GM18858 (cell line): ENCODE measurements at regions not wholly inside any gene's neighbourhood (a gene's known extent, or its start where the extent isn't known, plus 50 kb on each side); places are given as distances from the start of the nearest gene placed in this dataset.
"Not testable (repeated sequence)": the region's sequence is repeated elsewhere in the genome, so short reads cannot be mapped to it uniquely, and the experiment has no call there.

ENCODE experiments used
- ATAC-seq: cut with Tn5 transposase; IDR thresholded peaks from one replicate; pipeline ENCODE4 v1.9.1; 2021; ENCODE audit not compliant: unreplicated experiment

DNA sequence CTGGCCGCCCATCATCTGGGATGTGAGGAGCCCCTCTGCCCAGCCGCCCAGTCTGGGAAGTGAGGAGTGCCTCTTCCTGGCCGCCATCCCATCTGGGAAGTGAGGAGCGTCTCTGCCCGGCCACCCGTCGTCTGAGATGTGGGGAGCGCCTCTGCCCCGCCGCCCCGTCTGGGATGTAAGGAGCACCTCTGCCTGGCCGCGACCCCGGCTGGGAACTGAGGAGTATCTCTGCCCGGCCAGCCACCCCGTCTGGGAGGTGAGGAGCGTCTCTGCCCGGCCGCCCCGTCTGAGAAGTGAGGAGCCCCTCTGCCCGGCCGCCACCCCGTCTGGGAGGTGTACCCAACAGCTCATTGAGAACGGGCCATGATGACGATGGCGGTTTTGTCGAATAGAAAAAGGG lies 211.4 kb downstream of the ANAPC1 start:
- ATAC-seq, result not testable (repeated sequence)

DNA sequence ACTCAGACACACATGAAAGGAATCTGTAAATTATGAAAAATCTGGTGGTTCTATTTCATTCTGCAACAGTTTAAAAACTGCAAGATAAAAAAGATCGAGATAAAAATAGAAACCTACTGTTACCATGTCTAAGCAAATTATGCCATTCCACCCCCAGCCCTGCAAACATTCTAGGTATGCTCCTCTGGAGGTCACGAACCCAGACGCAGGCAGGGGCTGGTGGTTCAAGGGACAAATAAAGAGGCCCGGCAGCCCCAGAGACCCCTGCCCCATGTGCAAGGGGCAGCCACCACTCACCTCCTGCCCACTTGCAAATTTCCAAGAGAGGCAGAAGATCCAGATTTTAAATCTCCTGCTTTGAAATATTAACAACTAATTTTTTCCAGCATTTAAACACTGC lies 210.5 kb downstream of the ANAPC1 start:
- no peak for ATAC-seq

DNA sequence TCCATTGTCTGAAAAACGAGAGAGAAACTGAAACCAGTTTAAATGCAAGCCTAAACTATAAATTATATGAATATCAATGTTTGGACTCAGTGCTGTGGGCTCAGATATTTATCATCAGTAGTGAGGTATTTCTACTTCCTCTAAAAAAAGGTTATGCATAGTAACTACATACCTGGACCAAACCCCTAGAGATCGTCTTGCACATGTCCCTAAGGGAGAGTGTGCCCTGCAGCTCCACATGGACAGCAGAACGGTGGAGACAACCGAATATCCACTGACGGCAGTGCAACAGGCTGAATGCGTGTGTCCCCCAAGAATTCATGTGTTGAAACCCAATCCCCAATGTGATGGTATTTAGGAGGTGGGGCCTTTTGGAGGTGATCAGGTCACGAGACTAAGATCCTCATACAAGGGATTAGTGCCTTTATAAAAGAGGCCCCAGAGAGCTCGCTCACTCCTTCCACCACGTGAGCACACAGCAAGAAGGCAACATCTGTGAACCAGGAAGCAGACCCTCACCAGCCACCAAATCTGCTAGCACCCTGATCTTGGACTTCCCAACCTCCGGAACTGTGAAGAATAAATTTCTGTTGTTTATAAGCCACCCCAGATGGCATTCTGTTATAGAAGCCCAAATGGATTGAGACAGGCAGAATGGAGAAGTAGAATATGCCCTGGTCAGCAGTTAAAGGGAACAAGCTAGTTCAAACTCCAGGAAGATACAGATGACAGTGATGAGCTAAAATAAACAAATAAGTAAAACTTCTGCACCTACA lies 208.4 kb downstream of the ANAPC1 start:
- ATAC-seq, result no peak

DNA sequence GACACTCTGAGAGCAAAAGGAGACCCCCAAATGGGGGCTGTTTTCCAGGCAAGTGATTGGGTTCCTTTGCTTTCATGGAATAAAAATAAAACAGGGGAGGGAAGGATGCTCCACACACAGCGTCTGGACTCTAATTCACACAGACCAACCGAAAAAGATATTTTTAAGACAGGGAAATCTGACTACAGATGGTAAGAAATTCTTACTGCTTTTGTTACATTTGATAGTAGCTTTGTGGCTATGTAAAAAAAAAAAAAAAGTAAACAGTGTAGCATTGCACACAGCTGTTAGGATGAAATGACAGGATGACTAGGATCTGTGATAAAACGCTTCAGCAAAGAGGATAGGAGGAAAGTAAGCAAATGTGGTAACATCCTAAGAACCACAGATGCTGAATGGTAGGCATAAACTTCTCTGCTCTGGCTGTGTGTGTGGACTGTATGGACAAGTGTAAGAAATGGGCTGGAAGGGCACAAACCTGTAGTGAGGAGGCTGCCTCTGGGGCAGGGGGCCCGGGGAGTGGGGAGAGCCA lies 207.6 kb downstream of the ANAPC1 start:
- ATAC-seq, result no peak

DNA sequence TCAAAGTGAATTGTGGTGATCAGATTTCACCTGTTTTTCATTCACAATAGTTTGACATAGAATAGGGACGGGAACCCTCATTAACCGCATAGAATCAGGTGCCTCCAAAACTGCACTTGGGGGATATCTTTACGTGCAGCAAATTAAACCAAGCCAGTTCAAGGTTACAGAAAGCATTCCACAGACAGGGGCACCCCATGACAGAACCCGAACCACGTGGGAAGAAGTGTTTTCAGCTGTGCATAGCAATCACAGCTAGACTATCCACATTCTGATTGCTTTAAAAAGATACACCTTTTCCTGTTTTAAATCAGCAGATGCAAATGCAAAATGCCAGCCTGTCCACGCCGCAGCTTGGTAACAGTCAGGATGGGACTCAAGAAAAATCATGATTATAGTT lies 205.8 kb downstream of the ANAPC1 start:
- ATAC-seq, result no peak

DNA sequence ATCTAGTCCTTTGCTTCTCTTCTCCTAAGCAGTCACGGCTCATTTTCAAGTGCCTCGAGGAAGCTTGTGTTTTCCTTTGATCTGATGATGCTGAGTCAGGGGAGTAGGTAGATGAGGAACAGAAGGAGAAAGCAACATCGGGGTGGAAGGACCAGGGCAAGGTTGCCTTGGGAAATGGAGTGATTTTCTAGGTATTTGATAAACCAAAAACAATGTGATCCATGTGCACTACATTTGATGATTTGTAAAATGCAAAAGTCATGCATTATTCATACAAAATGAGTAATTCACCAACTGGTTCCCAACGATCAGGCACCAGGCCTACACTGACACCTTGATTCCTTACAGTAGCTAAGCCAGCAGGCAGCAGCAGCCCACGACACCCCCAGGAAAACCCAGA lies 205.3 kb downstream of the ANAPC1 start:
- ATAC-seq, result no peak

DNA sequence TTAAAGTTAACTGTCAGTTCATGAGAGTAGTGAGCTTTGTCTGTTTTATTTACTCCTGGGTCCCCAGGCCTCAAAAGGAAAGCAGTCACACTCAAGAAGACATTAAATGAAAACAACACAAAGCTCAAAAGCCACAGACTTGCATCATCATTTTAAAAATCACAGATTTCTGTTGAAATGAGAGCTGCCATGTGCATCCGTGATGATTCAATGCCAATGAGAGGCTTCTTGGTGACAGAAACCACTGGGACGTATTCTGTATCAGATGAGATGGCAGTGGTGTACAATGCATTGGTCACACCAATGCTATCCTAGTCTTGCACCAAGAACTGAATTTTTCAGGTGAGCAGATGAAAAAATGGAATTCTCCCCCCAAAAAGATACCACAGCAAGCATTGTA lies 204.8 kb downstream of the ANAPC1 start:
- ATAC-seq, result no peak

DNA sequence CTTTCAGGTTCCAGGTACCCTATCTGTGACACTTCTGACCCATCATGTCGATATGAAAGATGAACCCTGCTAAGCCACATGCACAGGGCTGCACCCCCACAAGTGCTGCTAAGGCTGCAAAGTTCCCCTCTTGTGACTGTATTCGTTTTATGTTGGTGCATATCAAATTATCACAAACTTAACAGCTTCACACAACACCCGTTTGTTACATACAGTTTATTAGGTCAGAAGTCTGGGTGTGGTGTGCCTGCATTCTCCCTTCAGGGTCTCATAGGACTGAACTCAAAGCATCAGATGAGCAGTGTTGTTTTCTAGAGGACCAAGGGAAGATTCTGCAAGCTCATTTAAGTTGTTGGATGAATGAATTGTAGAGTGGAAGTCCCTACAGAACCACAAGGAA lies 199.4 kb downstream of the ANAPC1 start:
- ATAC-seq, result no peak

DNA sequence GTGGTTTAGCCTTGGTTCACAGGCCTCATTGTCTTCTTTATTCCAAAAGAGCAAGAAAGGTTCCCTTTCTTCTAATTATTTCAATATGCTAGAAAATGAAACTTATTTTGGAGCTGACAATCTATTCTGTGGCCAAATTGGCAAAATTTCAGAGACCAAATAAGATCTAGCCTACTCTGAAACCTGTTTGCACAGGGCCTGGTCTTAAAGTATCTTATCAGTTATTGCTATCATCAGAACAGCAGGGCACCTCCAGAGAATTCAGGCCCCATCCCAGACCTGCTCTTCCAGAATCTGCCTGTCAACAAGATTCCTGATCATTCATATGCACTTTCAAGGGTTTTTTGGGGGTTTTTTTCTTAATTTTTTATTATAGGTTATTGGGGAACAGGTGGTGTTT lies 198.7 kb downstream of the ANAPC1 start:
- no peak for ATAC-seq

DNA sequence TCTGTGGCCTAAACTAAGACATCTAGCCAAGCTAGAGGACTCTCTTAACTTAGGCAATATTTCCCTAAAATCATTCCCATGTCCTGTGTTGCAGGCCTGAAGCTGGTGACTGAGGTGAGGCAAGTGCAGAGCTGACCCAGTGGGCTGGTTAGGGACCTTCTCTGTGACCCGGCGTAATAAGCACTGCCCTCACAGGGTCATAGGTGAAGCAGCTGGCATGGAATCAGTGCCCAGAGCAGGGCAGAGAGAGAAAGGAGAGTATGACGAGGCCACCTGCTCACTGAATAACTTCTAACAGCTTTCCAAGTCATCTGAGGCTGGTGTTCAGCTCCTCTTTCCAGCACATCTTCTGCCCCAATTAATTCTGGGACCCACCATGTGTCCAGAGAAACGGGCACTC lies 197.0 kb downstream of the ANAPC1 start:
- no peak for ATAC-seq

DNA sequence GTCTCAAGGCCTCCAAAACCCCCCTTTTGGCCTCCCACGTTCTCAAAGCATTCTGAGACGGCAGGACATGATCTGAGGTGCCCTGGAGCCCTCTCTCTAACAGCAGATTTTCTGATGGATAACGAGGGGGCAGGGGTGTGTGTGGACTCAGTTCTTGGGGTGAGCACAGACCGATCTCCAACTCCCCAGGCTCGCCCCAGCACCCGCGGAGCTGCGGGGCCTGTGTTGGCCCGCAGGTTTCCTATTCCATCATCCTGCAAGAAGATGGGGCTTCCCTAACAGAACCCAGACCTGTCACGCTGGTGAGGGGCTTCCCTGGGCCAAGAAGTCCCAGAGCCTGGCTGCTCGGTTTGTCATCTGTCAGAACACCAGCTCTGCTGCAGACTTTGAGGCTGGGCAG lies 196.1 kb downstream of the ANAPC1 start:
- no peak for ATAC-seq

DNA sequence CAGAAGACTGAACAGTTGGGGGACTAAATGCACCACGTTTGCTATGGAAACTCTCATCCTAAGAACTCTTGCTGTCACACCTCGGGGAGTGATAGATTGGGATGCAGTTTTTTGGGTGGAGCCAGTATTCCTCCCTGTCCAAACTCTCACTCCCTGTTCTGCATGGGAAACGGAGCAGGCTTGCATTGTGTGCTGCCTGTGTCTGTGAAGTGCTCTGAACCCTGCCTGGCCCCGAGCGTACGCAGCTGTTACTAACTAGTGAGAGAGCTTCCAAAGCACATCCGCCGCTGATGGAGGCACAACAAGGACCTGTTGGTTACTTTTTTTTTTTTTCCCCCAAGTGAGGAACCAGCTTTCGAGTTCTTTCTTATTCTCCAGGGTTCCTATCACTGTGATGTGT lies 195.5 kb downstream of the ANAPC1 start:
- ATAC-seq, result no peak

DNA sequence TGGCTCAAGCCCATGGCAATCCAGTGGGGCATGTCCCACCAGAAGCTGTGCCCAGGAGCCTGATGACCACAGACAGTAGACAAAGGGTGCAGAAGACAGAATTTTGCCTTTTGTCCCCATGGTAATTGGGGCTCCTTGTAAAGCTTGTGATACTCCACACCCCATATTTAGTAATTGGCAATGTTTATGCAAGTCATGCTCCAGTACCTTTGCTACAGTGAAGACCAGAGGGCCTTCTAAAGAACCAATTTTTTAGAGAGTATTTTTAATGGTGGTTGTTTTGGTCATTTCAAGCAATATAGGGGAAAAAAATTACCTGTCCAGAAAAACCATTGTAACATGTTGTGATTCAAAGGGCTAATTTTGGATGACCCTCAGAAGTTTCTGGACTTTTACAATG lies 194.8 kb downstream of the ANAPC1 start:
- ATAC-seq, result no peak

DNA sequence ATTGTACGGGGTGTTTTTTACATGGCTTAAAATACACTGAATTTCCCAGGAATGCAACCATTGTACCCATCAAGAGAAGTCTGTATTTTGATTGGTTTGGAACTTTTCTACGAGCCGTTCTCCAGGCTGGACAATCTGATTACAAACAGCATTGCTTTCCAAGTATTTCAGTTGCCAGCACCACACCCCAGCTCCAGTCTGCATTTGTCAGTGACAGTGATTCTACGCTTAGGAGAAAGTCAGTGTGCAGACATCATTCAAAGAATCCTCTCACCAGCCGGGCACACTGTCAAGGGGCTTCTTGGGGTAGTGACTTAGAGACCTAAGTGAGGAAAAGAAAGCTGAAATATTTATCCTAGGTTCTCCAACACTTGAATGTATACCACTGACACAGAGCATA lies 194.1 kb downstream of the ANAPC1 start:
- ATAC-seq, result no peak

DNA sequence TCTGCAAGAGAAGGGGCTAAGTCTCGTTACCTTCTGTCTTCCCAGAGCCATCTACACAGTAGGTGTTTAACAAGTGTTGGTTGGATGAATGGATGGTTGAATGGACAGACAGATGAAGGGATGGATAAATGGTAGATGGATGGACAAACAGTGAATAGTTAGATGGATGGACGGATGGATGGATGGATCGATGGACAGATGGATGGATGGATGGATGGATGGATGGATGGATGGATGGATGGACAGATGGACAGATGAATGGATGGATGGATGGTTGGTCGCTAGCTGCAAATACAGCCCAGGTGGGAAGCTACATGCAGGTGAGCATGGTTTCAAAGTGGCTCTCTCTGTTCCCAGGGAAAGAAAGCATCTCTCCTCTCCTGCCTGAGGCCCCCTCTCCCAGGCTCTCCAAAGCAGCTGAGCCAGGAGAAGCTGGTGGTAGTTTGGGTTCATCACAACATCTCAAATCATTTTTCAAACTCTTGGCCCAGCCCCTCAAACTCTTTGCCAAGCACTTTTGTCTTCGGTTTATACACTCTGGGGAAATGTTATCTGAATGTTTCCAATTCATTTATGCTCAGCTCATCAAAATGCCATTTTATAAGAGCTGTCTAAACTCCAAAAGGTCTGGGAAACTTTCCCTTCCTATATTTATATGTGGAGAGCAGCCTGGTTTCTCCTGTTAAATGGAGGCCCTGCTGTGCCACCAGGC lies 192.7 kb downstream of the ANAPC1 start:
- no peak for ATAC-seq

DNA sequence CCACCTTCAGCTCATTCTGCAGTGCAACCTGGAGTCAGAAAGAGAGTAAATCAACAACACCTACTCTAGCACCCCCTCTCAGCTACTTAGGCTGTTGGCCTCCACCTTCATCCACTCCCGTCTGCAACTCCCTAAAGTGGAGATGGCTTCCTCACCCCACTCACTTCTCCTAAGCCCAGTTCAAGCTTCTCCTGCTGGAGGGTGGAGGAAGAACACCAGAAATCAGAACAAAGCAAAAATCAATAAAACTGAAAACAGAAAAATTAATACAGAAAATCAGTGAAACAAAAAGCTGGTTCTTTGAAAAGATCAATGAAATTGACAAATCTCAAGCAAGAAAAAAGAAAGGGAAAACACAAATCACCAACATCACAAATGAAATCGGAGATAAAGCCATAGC lies 191.7 kb downstream of the ANAPC1 start:
- no peak for ATAC-seq

DNA sequence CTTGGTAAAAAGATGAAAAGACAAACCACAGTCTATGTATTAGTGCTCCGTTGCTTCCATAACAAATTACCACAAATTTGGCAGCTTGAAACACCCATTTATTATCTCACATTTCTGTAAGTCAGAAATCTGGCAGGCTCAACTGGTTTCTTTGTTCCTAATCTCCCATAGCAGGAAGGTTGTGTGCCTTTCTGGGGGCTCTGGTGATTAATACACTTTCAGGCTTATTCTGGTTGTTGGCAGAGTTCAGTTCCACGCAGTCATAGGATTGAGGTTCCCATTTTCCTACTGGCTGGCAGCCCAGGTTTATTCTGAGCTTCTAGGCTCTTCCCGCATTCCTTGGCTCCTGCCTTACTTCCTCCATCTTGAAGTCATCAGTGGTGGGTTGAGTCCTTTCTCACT lies 189.3 kb downstream of the ANAPC1 start:
- no peak for ATAC-seq

DNA sequence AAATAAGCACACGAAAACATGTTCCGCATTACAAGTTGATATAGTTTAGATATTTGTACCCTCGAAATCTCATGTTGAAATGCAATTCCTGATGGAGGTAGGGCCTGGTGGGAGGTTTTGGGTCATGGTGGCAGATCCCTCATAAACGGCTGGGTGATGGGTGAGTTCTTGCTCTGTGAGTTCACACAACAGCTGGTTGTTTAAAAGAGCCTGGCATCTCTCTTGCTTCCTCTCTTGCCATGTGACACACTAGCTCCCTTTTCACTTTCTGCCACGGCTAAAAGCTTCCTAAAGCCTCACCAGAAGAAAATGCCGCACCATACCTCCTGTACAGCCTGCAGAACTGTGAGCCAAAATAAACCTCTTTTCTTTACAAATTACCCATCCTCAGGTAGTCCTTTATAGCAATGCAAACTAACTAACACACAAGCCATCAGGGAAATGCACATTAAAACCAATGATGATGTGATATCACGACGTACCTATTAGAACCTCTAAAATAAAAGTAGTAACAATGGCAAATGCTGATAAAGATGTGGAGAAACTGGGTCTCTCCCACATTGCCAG lies 188.5 kb downstream of the ANAPC1 start:
- no peak for ATAC-seq

DNA sequence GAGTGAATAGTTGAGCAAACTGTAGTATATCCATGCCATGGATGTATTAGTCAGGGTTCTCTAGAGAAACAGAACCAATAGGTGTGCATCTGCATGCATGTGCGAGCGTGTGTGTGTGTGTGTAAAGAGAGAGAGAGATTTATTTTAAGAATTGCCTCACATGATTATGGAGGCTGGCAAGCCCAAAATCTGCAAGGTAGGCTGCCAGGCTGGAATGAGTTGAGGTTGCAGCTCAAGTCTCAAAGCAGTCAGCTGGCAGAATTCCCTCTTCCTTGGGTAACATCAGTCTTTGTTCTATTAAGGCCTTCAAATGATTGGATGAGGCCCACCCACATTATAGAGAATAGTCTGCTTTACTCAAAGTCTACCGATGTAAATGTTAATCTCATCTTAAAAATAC lies 187.8 kb downstream of the ANAPC1 start:
- no peak for ATAC-seq

DNA sequence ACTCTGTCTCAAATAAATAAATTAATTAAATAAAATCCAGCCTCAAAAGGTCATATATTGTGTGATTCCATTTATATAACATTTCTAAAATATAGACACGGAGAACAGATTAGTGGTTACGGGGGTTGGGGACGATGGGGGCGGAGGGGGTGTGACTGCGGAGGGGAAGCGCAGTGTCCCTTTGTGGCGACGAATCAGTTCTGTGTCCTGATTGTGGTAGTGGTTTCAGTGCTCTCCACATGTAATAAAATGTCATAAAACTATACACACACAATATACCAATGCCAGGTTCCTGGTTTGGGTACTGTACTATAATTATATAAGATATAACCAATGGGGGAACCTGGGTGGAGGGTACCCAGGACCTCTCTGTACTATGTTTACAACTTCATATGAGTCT lies 186.4 kb downstream of the ANAPC1 start:
- no peak for ATAC-seq

DNA sequence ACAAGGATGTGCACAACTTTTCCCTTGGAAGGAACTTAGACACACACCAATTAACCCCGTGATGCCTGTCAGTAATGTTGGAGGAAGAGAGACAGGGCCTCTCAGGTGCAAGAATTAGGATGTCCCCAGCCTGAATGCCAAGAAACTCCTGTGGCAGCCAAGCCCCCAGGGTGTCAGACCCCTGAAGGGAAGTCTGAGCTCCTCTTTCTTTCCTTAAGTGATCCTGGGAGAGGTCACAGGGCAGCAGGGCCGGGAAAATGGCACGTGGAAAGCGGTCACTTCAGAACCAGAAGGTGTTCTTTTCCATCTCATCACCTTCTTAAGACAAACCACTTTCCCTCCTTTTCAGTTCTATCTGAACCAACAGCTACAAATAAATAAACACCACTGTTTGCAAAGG lies 185.9 kb downstream of the ANAPC1 start:
- no peak for ATAC-seq
